OCI-LY7 (cell line): ENCODE measurements at regions not wholly inside any gene's neighbourhood (a gene's known extent, or its start where the extent isn't known, plus 50 kb on each side); places are given as distances from the start of the nearest gene placed in this dataset.

Source experiments
- CTCF ChIP-seq: fragments of 200-600 bp; sonication (generic); conservative IDR thresholded peaks from 2 replicates; pipeline ENCODE4 v1.5.1; 2014; ENCODE audit warnings: mild to moderate bottlenecking, antibody characterized with exemption, low read length, moderate library complexity, mixed read lengths
- EZH2phosphoT487 ChIP-seq: fragments of 200-600 bp; sonication (generic); IDR thresholded peaks from 2 replicates; pipeline ENCODE4 v1.6.1; 2018; ENCODE audit warnings: low read depth, borderline replicate concordance, mild to moderate bottlenecking, mixed run types, antibody characterized with exemption, low read length, moderate library complexity, mixed read lengths

GRCh38 chr6:9315966-9316650 lies 880.8 kb upstream of the SLC35B3 start:
- TF ChIP-seq CTCF (no peak), EZH2phosphoT487 (no peak)
